Memory B cell (primary cell): ENCODE measurements at regions not wholly inside any gene's neighbourhood (a gene's known extent, or its start where the extent isn't known, plus 50 kb on each side); places are given as distances from the start of the nearest gene placed in this dataset.

Experiments used
- ATAC-seq: fragments of 150-1000 bp; cut with Tn5 transposase; 2 replicates; pipeline ENCODE4 v1.10.0; 2021; ENCODE audit warnings: low read depth, mild to moderate bottlenecking, moderate library complexity
- DNase-seq, 2 donors: peaks; one replicate each; pipeline ENCODE4 v3.0.0; 2022; ENCODE audit warnings: low spot score in 2 of 2
- H3K27ac Mint-ChIP-seq: one replicate; pipeline ENCODE4 v1.8.0; 2022; ENCODE audit warnings: mild to moderate bottlenecking, moderate library complexity, mixed read lengths
- H3K27me3 Mint-ChIP-seq: one replicate; pipeline ENCODE4 v1.8.0; 2022; ENCODE audit warnings: mixed read lengths
- H3K36me3 Mint-ChIP-seq: one replicate; pipeline ENCODE4 v1.8.0; 2022; ENCODE audit warnings: mild to moderate bottlenecking, mixed read lengths
- H3K4me1 Mint-ChIP-seq: one replicate; pipeline ENCODE4 v1.8.0; 2022; ENCODE audit warnings: mixed read lengths
- H3K4me3 Mint-ChIP-seq: one replicate; pipeline ENCODE4 v1.8.0; 2022; ENCODE audit warnings: mild to moderate bottlenecking, moderate library complexity, mixed read lengths
- H3K9me3 Mint-ChIP-seq: one replicate; pipeline ENCODE4 v1.8.0; 2022; ENCODE audit warnings: mixed read lengths

DNA sequence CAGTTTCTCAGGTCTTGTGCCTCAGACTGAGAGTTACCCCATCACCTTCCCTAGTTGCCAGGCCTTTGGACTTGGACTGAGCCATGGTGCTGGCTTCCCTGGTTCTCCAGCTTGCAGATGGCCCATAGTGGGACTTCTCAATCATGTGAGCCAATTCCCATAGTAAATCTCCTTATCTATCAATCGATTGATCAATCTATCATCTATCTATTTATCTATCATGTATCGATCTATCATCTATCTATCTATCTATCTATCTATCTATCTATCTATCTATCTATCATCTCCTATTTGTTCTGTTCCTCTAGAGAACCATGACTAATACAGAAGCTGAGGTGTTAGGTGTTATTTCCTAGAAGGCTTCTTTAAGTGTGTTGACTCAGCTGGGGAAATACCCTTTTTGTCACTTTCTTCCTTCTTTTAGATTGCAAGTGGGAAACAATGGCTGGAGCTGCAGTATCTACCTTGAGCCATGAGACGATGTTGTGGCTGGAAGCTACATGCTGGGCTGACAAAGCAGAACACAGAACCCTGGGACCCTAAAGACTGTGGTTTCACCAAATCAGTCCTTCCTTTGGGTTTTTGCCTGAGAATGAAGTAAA is 234.7 kb upstream of the GLI3 start:
- ATAC-seq (no peak), DNase-seq (no peak)
- Mint-ChIP-seq H3K4me1 (no peaks in the 10 kb centered on the region), H3K9me3 (peaks cover 1% of the 10 kb centered on the region), H3K36me3 (no peaks in the 10 kb centered on the region), H3K27me3 (peaks cover 2% of the 10 kb centered on the region), H3K4me3 (no peak overlapping the region), H3K27ac (no peak overlapping the region)

DNA sequence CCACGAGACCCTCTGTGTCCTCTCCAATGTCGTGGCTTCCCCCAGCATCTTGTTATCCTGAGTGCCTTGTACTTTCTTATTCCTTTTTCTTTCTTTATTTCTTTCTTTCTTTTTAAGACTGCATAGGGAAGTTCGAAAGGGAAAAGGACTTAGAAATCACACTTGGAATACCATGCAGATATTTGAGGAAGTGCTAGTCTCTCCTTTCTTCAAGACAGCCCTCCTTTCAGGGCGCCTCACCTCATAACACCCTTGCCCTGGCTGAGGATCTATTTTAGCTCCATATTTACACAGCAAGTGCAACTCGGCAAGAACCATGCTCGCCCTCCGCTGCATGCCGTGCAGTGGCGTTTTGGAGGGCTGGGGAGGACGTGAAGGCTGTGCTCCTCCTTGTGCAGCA is 232.3 kb upstream of the GLI3 start:
- no peaks in the 10 kb centered on the region for H3K4me1 Mint-ChIP-seq
- ATAC-seq (no peak), DNase-seq (no peak)
- H3K36me3 Mint-ChIP-seq: no peaks in the 10 kb centered on the region
- peaks cover 1% of the 10 kb centered on the region for H3K9me3 Mint-ChIP-seq
- no peak overlapping the region for H3K4me3 Mint-ChIP-seq
- no peak overlapping the region for H3K27ac Mint-ChIP-seq
- no peaks in the 10 kb centered on the region for H3K27me3 Mint-ChIP-seq

DNA sequence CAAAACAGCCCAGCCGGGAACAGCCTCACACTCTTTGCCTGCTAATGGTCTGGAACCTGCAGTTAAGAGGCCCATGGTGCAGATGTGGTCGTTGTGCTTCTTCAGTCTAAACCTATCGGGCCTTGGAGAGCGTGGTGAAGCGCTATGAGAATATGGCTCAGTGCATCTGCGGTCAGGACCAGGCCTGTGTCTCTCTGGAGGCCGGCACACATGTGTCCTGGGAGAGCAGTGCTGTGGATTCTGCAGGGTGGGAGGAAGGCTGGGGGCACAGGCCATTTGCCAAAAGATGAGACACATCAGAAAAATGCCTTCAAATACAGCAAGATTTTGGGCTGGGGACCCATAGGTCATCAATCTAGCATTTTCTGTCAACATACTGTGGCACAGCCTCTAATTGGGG is 231.5 kb upstream of the GLI3 start:
- H3K27ac Mint-ChIP-seq: no peak overlapping the region
- no peak for DNase-seq

DNA sequence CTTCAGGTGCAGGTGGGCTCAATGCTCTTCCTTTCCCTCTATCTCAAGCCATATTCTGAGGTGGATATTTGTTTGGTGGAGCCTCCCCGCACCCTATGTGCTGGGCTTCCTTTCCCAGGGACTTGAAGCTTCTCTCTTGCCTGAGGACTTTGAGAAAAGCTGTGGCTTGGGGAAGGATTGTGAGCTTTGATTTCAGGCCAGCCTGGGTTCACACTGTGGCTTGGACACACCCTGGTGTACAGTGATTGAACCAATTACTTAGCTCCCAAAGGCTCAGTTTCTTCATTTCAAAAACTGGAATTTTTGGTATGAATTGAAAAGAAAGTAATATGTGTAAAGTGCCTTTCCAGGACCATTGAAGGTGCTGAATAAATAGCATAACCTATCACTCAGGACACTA is 224.5 kb upstream of the GLI3 start:
- ATAC-seq (no peak), DNase-seq (no peak)
- no peak overlapping the region for H3K27ac Mint-ChIP-seq
- H3K36me3 Mint-ChIP-seq: no peaks in the 10 kb centered on the region
- no peaks in the 10 kb centered on the region for H3K4me1 Mint-ChIP-seq
- H3K9me3 Mint-ChIP-seq: peaks cover 3% of the 10 kb centered on the region
- no peaks in the 10 kb centered on the region for H3K27me3 Mint-ChIP-seq
- H3K4me3 Mint-ChIP-seq: no peak overlapping the region

More for the DNA sequence above, 231.5 kb upstream of the GLI3 start:
- Mint-ChIP-seq H3K4me1 (no peaks in the 10 kb centered on the region), H3K36me3 (no peaks in the 10 kb centered on the region), H3K4me3 (no peak overlapping the region), H3K27me3 (no peaks in the 10 kb centered on the region), H3K9me3 (peaks cover 1% of the 10 kb centered on the region)
- no peak for ATAC-seq

DNA sequence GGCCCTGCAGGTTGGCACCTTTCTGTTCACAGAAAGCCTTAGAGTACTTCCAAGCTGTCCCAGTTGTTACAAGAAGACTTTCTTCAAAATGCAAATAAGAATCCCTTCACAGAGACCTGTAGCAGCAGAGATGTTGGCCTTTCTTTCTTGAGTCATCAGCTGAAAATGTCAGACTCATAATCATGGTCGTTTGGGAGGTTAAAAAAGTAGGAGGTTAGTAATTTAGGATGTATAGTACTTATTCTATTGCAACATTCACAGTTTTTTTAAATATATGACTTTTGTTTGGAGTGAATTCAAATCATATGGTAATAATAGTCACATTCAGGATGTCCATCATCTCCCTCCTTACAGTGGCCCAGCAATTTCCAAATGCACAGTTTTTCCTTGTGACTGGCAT is 223.9 kb upstream of the GLI3 start:
- Mint-ChIP-seq H3K36me3 (no peaks in the 10 kb centered on the region), H3K4me1 (no peaks in the 10 kb centered on the region), H3K4me3 (no peak overlapping the region), H3K27ac (no peak overlapping the region), H3K27me3 (no peaks in the 10 kb centered on the region), H3K9me3 (peaks cover 3% of the 10 kb centered on the region)
- DNase-seq (no peak), ATAC-seq (no peak)

DNA sequence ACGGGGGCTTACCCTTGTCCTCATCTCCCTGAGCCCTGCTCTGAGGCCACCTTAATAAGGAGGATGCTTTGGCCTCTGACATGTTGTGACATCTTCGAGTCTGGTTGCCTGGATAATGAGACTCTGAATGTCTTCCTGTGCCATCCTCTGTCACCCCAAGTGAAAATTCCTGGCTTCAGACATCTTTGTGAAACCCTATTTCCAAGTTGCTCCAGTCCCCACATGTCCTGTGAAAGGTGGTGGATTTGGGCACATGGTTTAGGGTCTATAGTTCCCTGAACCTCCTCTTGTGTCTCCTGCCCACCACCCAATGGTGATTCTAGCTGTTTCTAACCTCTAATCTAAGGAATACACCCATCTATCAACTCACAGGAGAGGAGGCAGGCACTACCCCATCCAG is 223.1 kb upstream of the GLI3 start:
- H3K36me3 Mint-ChIP-seq: no peaks in the 10 kb centered on the region
- peaks cover 3% of the 10 kb centered on the region for H3K9me3 Mint-ChIP-seq
- peaks cover 3% of the 10 kb centered on the region for H3K27me3 Mint-ChIP-seq
- H3K4me3 Mint-ChIP-seq: no peak overlapping the region
- ATAC-seq: no peak
- H3K27ac Mint-ChIP-seq: no peak overlapping the region
- DNase-seq: no peak
- H3K4me1 Mint-ChIP-seq: no peaks in the 10 kb centered on the region

DNA sequence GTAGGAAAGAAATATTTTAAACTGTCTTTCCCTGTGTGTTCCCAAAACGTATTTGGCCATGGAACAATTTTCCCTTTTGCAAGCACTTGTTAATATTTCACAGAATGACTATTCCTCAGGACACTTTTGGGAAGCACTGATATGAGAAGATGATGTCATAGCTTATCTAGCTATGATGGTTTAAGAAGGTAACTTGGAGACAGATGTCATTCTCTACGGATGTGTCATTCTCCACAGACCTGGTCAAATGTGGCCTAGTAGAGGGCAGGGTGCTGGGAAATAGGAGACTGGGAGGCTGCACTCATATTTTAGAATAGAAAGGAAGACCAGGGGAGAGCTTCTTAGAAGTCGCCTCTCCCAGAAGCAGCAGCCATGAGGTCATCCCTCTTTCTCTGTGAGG is 220.7 kb upstream of the GLI3 start:
- Mint-ChIP-seq H3K36me3 (no peaks in the 10 kb centered on the region), H3K9me3 (no peaks in the 10 kb centered on the region), H3K4me3 (no peak overlapping the region), H3K27ac (no peak overlapping the region), H3K4me1 (no peaks in the 10 kb centered on the region), H3K27me3 (peaks cover 8% of the 10 kb centered on the region)
- DNase-seq (no peak), ATAC-seq (no peak)

DNA sequence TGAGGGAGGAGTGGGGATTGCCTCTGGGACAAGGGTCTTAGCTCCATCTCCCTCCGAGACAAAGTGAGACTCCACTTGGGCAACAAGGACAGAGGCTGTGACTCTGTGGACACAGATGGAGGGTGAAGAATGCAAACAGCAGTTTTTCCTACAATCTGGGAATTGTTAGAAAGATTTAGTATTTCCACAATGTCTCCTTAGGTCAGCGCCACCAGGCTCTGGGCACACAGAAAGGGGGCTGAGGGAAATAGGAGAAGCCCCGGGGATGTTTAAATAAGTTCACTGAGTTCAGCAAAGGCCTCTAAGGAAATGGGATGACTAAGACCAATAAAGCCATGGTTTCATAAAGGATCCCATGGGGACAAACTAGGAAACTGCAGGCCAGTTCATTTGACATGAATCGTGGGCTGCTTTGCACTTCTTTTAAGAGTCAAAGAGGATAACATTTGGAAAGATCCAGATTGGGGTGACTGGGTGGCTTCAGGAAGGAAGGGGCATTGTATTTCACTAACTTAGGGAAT is 219.8 kb upstream of the GLI3 start:
- no peak overlapping the region for H3K27ac Mint-ChIP-seq
- no peaks in the 10 kb centered on the region for H3K36me3 Mint-ChIP-seq
- ATAC-seq (no peak), DNase-seq (no peak)
- H3K4me3 Mint-ChIP-seq: no peak overlapping the region
- H3K9me3 Mint-ChIP-seq: no peaks in the 10 kb centered on the region
- peaks cover 8% of the 10 kb centered on the region for H3K27me3 Mint-ChIP-seq
- H3K4me1 Mint-ChIP-seq: no peaks in the 10 kb centered on the region

DNA sequence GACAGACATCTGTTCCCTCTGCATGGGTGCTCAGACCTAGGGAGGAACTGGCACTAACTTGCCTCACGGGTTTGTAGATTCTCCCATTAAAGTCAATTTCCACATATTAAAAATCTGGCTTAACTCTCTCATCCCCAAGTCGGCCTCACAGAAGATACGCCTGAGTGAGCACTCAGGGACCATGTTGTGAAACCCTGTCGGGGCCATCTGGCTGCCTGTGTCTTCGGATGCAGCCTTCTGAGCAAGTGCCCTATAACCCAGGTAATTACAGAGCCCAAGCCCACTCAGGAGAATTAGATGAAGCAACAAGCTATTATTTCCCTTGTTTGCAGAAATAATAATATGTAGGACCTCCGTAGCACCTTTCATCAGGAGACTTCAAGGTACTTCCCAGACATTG is 219.3 kb upstream of the GLI3 start:
- H3K27ac Mint-ChIP-seq: no peak overlapping the region
- no peak for DNase-seq
- H3K9me3 Mint-ChIP-seq: no peaks in the 10 kb centered on the region
- H3K36me3 Mint-ChIP-seq: no peaks in the 10 kb centered on the region
- H3K27me3 Mint-ChIP-seq: peaks cover 8% of the 10 kb centered on the region
- H3K4me1 Mint-ChIP-seq: no peaks in the 10 kb centered on the region
- ATAC-seq: no peak
- no peak overlapping the region for H3K4me3 Mint-ChIP-seq

DNA sequence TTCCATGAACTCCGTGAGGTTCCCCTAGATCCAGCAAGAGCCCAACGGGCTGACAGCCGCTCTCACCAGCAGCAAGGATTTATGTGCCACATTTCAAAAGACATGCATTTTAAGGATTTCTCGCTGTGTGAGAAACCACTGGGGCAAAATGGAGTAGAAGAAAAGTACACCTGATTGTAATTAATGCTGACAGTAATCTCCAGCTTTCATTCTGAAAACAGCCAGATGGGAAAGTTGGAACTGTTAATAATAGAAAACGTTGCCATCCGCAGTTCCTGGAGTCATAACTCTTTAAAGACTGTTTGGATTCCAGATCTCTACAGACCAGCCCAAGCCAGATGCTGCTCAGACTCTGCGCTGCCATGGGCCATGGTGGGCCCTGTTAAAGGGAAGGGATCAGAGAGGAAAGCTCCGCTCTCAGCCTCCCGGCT is 216.9 kb upstream of the GLI3 start:
- no peak overlapping the region for H3K4me3 Mint-ChIP-seq
- no peak for ATAC-seq
- DNase-seq: no peak
- H3K4me1 Mint-ChIP-seq: no peaks in the 10 kb centered on the region
- peaks cover 10% of the 10 kb centered on the region for H3K27me3 Mint-ChIP-seq
- no peak overlapping the region for H3K27ac Mint-ChIP-seq
- peaks cover 2% of the 10 kb centered on the region for H3K9me3 Mint-ChIP-seq
- no peaks in the 10 kb centered on the region for H3K36me3 Mint-ChIP-seq

DNA sequence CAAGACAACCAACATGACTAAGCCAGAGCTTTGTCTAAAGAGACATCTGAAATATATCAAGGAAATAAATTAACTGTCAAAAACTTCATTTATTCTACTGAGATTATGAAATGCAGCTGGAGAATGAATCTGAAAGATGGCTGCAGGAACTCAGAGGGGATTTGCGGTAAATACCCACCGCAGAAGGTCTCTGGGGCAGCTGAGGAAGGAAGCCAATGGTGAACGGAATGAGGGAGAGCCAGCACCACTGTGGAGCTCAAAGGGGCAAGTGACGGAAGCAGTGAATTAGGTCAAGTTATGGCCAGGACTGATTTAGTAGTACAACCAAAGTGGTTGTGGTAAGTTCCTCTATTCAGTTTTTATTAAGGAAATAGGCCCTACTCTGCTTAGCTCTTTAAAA is 215.3 kb upstream of the GLI3 start:
- DNase-seq (no peak), ATAC-seq (no peak)
- no peak overlapping the region for H3K4me3 Mint-ChIP-seq
- no peaks in the 10 kb centered on the region for H3K36me3 Mint-ChIP-seq
- peaks cover 2% of the 10 kb centered on the region for H3K9me3 Mint-ChIP-seq
- H3K4me1 Mint-ChIP-seq: no peaks in the 10 kb centered on the region
- peaks cover 10% of the 10 kb centered on the region for H3K27me3 Mint-ChIP-seq
- H3K27ac Mint-ChIP-seq: no peak overlapping the region

DNA sequence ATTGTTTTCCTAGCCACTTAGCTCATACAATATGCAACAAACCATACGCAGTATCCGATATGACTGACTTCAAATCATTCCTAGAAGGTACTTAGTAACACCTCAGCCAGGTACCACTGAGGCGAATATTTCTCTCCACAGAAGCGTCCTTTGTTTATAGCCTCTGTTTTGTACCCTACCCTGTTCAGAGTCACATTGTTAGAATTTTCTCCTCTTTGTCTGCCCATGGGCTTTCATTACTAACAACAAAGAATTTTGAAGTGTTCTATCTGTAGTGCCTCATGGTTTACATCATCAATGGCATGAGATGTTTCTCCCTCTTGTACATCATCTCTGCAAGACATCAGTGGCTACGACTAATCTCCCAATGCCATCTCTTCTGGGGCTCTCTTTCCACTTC is 212.4 kb upstream of the GLI3 start:
- Mint-ChIP-seq H3K27ac (no peak overlapping the region), H3K4me3 (no peak overlapping the region), H3K4me1 (no peaks in the 10 kb centered on the region), H3K27me3 (peaks cover 4% of the 10 kb centered on the region), H3K36me3 (no peaks in the 10 kb centered on the region), H3K9me3 (peaks cover 3% of the 10 kb centered on the region)
- ATAC-seq: no peak
- DNase-seq: no peak

DNA sequence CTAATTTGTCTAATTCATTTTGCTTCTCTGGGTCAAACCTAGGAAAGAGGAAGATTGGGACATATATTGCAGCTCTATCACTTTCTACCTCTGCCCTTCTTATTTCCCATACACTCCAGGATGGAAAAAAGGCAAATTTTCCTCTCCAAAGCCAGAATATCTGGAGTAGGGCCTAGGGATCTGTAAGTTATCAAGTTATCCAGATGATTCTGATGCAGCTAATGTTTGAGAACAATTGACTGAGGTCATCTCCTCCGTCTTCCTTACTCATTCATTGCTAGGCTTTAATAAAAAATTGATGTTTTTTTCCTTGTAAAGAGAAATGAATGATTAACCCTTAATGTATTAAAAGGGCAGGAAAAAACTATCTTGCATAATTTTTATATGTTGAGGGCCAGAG is 211.9 kb upstream of the GLI3 start:
- ATAC-seq (no peak), DNase-seq (no peak)
- H3K27ac Mint-ChIP-seq: no peak overlapping the region
- peaks cover 2% of the 10 kb centered on the region for H3K27me3 Mint-ChIP-seq
- H3K4me1 Mint-ChIP-seq: no peaks in the 10 kb centered on the region
- no peak overlapping the region for H3K4me3 Mint-ChIP-seq
- H3K9me3 Mint-ChIP-seq: peaks cover 5% of the 10 kb centered on the region
- no peaks in the 10 kb centered on the region for H3K36me3 Mint-ChIP-seq

DNA sequence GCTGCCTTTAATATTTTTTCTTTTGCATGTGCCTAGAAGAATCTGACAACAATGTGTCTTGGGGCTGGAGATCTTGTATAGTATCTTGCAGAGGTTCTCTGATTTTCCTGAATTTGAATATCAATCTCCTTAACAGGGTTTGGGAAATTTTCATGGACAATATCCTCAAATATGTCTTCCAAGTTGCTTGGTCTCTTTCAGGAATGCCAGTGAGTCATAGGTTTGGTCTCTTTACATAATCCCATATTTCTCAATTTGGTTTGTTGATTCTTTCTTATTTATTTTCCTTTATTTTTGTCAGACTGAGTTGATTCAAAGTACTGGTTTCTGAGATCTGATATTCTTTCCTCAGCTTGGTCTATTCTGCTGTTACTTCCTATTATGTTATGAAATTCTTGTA is 208.7 kb upstream of the GLI3 start:
- H3K36me3 Mint-ChIP-seq: no peaks in the 10 kb centered on the region
- DNase-seq (no peak), ATAC-seq (no peak)
- H3K27ac Mint-ChIP-seq: no peak overlapping the region
- peaks cover under 1% of the 10 kb centered on the region for H3K27me3 Mint-ChIP-seq
- H3K9me3 Mint-ChIP-seq: peaks cover 10% of the 10 kb centered on the region
- no peak overlapping the region for H3K4me3 Mint-ChIP-seq
- H3K4me1 Mint-ChIP-seq: no peaks in the 10 kb centered on the region

DNA sequence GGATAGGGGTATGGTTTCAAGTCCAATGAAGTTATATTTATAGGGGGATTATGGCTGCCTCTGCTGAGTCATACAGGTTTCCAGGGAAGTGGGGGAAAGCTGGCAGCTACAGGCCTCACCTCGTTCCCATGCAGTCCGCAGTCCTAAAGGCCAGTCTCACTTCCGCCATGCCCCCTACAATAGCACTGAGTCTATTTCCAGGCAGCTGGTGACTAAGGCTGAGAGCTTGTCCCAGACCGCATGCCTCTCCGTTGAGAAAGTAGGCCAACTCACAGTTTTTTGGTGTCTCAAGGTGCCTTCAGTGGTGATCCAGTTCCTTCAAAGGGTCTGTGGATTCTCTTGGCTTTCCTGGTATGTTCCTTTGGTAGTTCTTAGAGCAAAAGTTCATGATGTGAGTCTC is 203.9 kb upstream of the GLI3 start:
- H3K27me3 Mint-ChIP-seq: no peaks in the 10 kb centered on the region
- H3K36me3 Mint-ChIP-seq: no peaks in the 10 kb centered on the region
- no peaks in the 10 kb centered on the region for H3K4me1 Mint-ChIP-seq
- ATAC-seq: no peak
- H3K9me3 Mint-ChIP-seq: peaks cover 16% of the 10 kb centered on the region
- no peak overlapping the region for H3K27ac Mint-ChIP-seq
- DNase-seq: no peak
- no peak overlapping the region for H3K4me3 Mint-ChIP-seq
